ENCODE measurements at regions not wholly inside any gene's neighbourhood (a gene's known extent, or its start where the extent isn't known, plus 50 kb on each side); places are given as distances from the start of the nearest gene placed in this dataset.

GRCh38 chr19:46911456-46911855 lies 50.7 kb downstream of the ARHGAP35 start:
- Histone ChIP-seq H3K27me3 (ENCODE audit: low read depth) (no peaks in the 10 kb centered on the region), H3K4me3 (no peak overlapping the region), H3K36me3 (no peaks in the 10 kb centered on the region), H3K4me1 (peaks cover 85% of the 10 kb centered on the region), H3K9me3 (replicated peaks) (no peaks in the 10 kb centered on the region), H3K27ac (replicated peaks) (no peak overlapping the region)
- DNase-seq: no peak
- TF ChIP-seq CTCF (IDR thresholded peaks at IDR 0.05; ENCODE audit: borderline replicate concordance): no peak
- intact Hi-C loops (cut with micrococcal nuclease): no loop called here

- intact Hi-C loops (cut with micrococcal nuclease): no loop called here
- H3K27me3 ChIP-seq (ENCODE audit: low read depth): no peaks in the 10 kb centered on the region
- peak overlapping the region; percentile 60 for H3K27ac ChIP-seq (replicated peaks)
- H3K36me3 ChIP-seq: no peaks in the 10 kb centered on the region
- H3K4me1 ChIP-seq: peaks cover 74% of the 10 kb centered on the region
- no peak for DNase-seq
- no peaks in the 10 kb centered on the region for H3K9me3 ChIP-seq (replicated peaks)
- TF ChIP-seq CTCF (IDR thresholded peaks at IDR 0.05; ENCODE audit: borderline replicate concordance): no peak
- no peak overlapping the region for H3K4me3 ChIP-seq
These were observed 52.5 kb downstream of the ARHGAP35 start for GRCh38 chr19:46913198-46913851.

GRCh38 chr19:46913852-46914430 lies 53.1 kb downstream of the ARHGAP35 start:
- H3K4me3 ChIP-seq: no peak overlapping the region
- no peak for TF ChIP-seq CTCF (IDR thresholded peaks at IDR 0.05; ENCODE audit: borderline replicate concordance)
- no peaks in the 10 kb centered on the region for H3K9me3 ChIP-seq (replicated peaks)
- intact Hi-C loops (cut with micrococcal nuclease): no loop called here
- H3K4me1 ChIP-seq: peaks cover 70% of the 10 kb centered on the region
- H3K36me3 ChIP-seq: peaks cover 5% of the 10 kb centered on the region
- no peak for DNase-seq
- no peaks in the 10 kb centered on the region for H3K27me3 ChIP-seq (ENCODE audit: low read depth)
- peak overlapping the region; percentile 60 for H3K27ac ChIP-seq (replicated peaks)

GRCh38 chr19:46915386-46915785 lies 54.6 kb downstream of the ARHGAP35 start:
- DNase-seq: no peak
- no peak overlapping the region for H3K27ac ChIP-seq (replicated peaks)
- no peak overlapping the region for H3K4me3 ChIP-seq
- peaks cover 20% of the 10 kb centered on the region for H3K36me3 ChIP-seq
- no peaks in the 10 kb centered on the region for H3K9me3 ChIP-seq (replicated peaks)
- H3K4me1 ChIP-seq: peaks cover 57% of the 10 kb centered on the region
- no peaks in the 10 kb centered on the region for H3K27me3 ChIP-seq (ENCODE audit: low read depth)
- intact Hi-C loops (cut with micrococcal nuclease): no loop called here
- no peak for TF ChIP-seq CTCF (IDR thresholded peaks at IDR 0.05; ENCODE audit: borderline replicate concordance)

- no peak overlapping the region for H3K4me3 ChIP-seq
- no peaks in the 10 kb centered on the region for H3K27me3 ChIP-seq (ENCODE audit: low read depth)
- H3K36me3 ChIP-seq: peaks cover 35% of the 10 kb centered on the region
- H3K27ac ChIP-seq (replicated peaks): no peak overlapping the region
- intact Hi-C loops (cut with micrococcal nuclease): no loop called here
- peaks cover 54% of the 10 kb centered on the region for H3K4me1 ChIP-seq
- TF ChIP-seq CTCF (IDR thresholded peaks at IDR 0.05; ENCODE audit: borderline replicate concordance): no peak
- H3K9me3 ChIP-seq (replicated peaks): no peaks in the 10 kb centered on the region
- DNase-seq: no peak
These were observed 56.2 kb downstream of the ARHGAP35 start for GRCh38 chr19:46917002-46917401.
